Gastroesophageal sphincter (tissue), 3 donors: ENCODE measurements at regions not wholly inside any gene's neighbourhood (a gene's known extent, or its start where the extent isn't known, plus 50 kb on each side); places are given as distances from the start of the nearest gene placed in this dataset.

ENCODE experiments used
- CTCF ChIP-seq, 4 experiments: fragments of 200-600 bp in 2 of 4; fragments of 450-650 bp in 2 of 4; sonication (generic) in 1 of 4; IDR thresholded peaks; one replicate each; pipeline ENCODE4 v1.5.1; 2017 to 2019; ENCODE audit warnings: antibody characterized with exemption in 4 of 4, mild to moderate bottlenecking in 2 of 4, moderate library complexity in 2 of 4
- POLR2A ChIP-seq, 2 donors: fragments of 450-650 bp; IDR thresholded peaks; one replicate each; pipeline ENCODE4 v1.6.1; 2017; ENCODE audit warnings: antibody characterized with exemption in 2 of 2, mild to moderate bottlenecking in 2 of 2, moderate library complexity in 1 of 2

GRCh38 chr6:148221196-148221979 is 121.2 kb upstream of the SASH1 start:
- TF ChIP-seq CTCF (IDR thresholded peaks at IDR 0.05) = no peak
- no peak for TF ChIP-seq POLR2A (IDR thresholded peaks at IDR 0.05)
